HepG2 (cell line): ENCODE measurements at regions not wholly inside any gene's neighbourhood (a gene's known extent, or its start where the extent isn't known, plus 50 kb on each side); places are given as distances from the start of the nearest gene placed in this dataset.

Experiments used
- ATAC-seq: fragments of 200-7000 bp; cut with Tn5 transposase; 3 replicates; pipeline ENCODE4 v1.9.1; 2020; ENCODE audit warnings: mild to moderate bottlenecking, moderate library complexity
- BruUV-seq: library from RNA; stranded (reverse); fragments of 400-500 nt; replicated peaks from 2 replicates; lab custom pipeline; 2021; lab: Mats Ljungman, UMichigan
- CTCF ChIA-PET: fragments of 300-600 bp; formaldehyde crosslinking; extraction: SDS; loops from one replicate; lab custom pipeline; 2021; ENCODE audit warnings: low total read pairs, inconsistent platforms, low intra/inter-chr PET ratio; lab: Yijun Ruan, JAX
- POLR2A ChIA-PET: fragments of 350-600 bp; sonication (Branson Sonifier 250); formaldehyde crosslinking; loops from one replicate; lab custom pipeline; 2020; ENCODE audit warnings: antibody characterized with exemption, inconsistent platforms; lab: Yijun Ruan, JAX
- DNase-seq: peaks from one replicate; pipeline ENCODE4 v3.0.0-alpha.2; 2015; ENCODE audit warnings: low spot score
- FAIRE-seq: peaks from 3 replicates; lab custom pipeline; 2011; peaks lifted over from hg19 to GRCh38; lab: Jason Lieb, UNC
- H2AFZ ChIP-seq: one replicate; pipeline ENCODE4 v1.6.1; 2011; ENCODE audit warnings: low read length, inconsistent platforms
- H3K27ac ChIP-seq: fragments of 300-600 bp; 3 replicates; pipeline ENCODE4 v1.8.0; 2011; ENCODE audit warnings: mixed run types, mild to moderate bottlenecking, mixed read lengths, low read length, inconsistent platforms; ENCODE audit not compliant: insufficient read depth; ENCODE audit errors: extremely low read length
- H3K27me3 ChIP-seq, 2 experiments: fragments of 200-600 bp in 1 of 2; 2 replicates in 1 of 2; 3 replicates in 1 of 2; pipeline versions ENCODE4 v1.6.0 to v1.8.0; 2011; ENCODE audit warnings: low read length in 2 of 2, mild to moderate bottlenecking in 2 of 2, moderate library complexity in 2 of 2, inconsistent platforms in 1 of 2; ENCODE audit not compliant: insufficient read depth in 2 of 2, control insufficient read depth in 1 of 2
- H3K36me3 ChIP-seq, 2 experiments: fragments of 200-600 bp in 1 of 2; replicated peaks in 1 of 2; 2 replicates in 1 of 2; 3 replicates in 1 of 2; pipeline versions ENCODE4 v1.5.1 to v1.8.0; 2011; ENCODE audit warnings: low read length in 2 of 2, inconsistent platforms in 1 of 2; ENCODE audit not compliant: insufficient read depth in 2 of 2, control insufficient read depth in 1 of 2
- H3K4me1 ChIP-seq: 2 replicates; pipeline ENCODE4 v1.5.1; 2012; ENCODE audit warnings: low read length, inconsistent platforms; ENCODE audit not compliant: insufficient read depth
- H3K4me2 ChIP-seq: 2 replicates; pipeline ENCODE4 v1.6.0; 2011; ENCODE audit warnings: low read depth, low read length, inconsistent platforms
- H3K4me3 ChIP-seq, 3 experiments: fragments of 200-600 bp in 1 of 3; sonication (generic), shearing (Covaris generic) in 1 of 3; replicated peaks in 1 of 3; 2 replicates each; pipeline ENCODE4 v1.5.1; 2011 to 2016; ENCODE audit warnings: low read length in 3 of 3, inconsistent platforms in 2 of 3, low read depth in 2 of 3, mild to moderate bottlenecking in 2 of 3, control low read depth in 1 of 3, mixed read lengths in 1 of 3; ENCODE audit not compliant: insufficient read depth in 1 of 3
- H3K79me2 ChIP-seq: one replicate; pipeline ENCODE4 v1.6.1; 2011; ENCODE audit warnings: low read length, inconsistent platforms; ENCODE audit not compliant: insufficient read depth
- H3K9ac ChIP-seq: 2 replicates; pipeline ENCODE4 v1.6.0; 2011; ENCODE audit warnings: mild to moderate bottlenecking, low read depth, low read length, inconsistent platforms; ENCODE audit not compliant: insufficient read depth
- H3K9me3 ChIP-seq: 2 replicates; pipeline ENCODE4 v1.5.1; 2012; ENCODE audit warnings: mild to moderate bottlenecking, low read length
- H4K20me1 ChIP-seq: 2 replicates; pipeline ENCODE4 v1.6.0; 2011; ENCODE audit warnings: inconsistent platforms, mild to moderate bottlenecking, low read length, moderate library complexity; ENCODE audit not compliant: insufficient read depth
- HBP1 ChIP-seq: IDR thresholded peaks from 2 replicates; pipeline ENCODE4 v1.6.1; 2016; ENCODE audit warnings: low read depth, control low read depth
- MAFF ChIP-seq: IDR thresholded peaks from 2 replicates; pipeline ENCODE4 v1.6.1; 2011; ENCODE audit warnings: low read depth, low read length, improper control_type of control experiment
- MAFK ChIP-seq, 2 experiments: IDR thresholded peaks in 1 of 2; conservative IDR thresholded peaks in 1 of 2; 2 replicates each; pipeline ENCODE4 v1.6.1; 2011; ENCODE audit warnings: improper control_type of control experiment in 2 of 2, low read length in 2 of 2
- RARA ChIP-seq: IDR thresholded peaks from 2 replicates; pipeline ENCODE4 v1.6.1; 2016; ENCODE audit warnings: missing genetic modification reagents, missing compliant biosample characterization
- SIN3A ChIP-seq: IDR thresholded peaks from 2 replicates; pipeline ENCODE4 v1.6.1; 2011; ENCODE audit warnings: low read depth, mild to moderate bottlenecking, control low read depth, low read length, borderline replicate concordance
- SMARCC2 ChIP-seq: fragments of 450-650 bp; IDR thresholded peaks from 2 replicates; pipeline ENCODE4 v1.6.1; 2017; ENCODE audit warnings: antibody characterized with exemption, mild to moderate bottlenecking
- ZBTB21 ChIP-seq: sonication (generic); formaldehyde crosslinking; IDR thresholded peaks from 2 replicates; pipeline ENCODE4 v1.4.0; 2020; ENCODE audit warnings: missing genetic modification reagents
- ZBTB7B ChIP-seq: sonication (generic); formaldehyde crosslinking; IDR thresholded peaks from 2 replicates; pipeline ENCODE4 v1.4.0; 2020; ENCODE audit warnings: missing genetic modification reagents
- ZNF17 ChIP-seq: sonication (generic); formaldehyde crosslinking; IDR thresholded peaks from 2 replicates; pipeline ENCODE4 v1.5.0; 2020; ENCODE audit warnings: mild to moderate bottlenecking, missing genetic modification reagents
- ZNF30 ChIP-seq: sonication (generic); formaldehyde crosslinking; IDR thresholded peaks from 2 replicates; pipeline ENCODE4 v1.5.0; 2020; ENCODE audit warnings: mild to moderate bottlenecking, missing genetic modification reagents
- ZNF430 ChIP-seq: sonication (generic); formaldehyde crosslinking; IDR thresholded peaks from 2 replicates; pipeline ENCODE4 v1.9.0; 2021; ENCODE audit warnings: mild to moderate bottlenecking, missing genetic modification reagents
- ZNF577 ChIP-seq: sonication (generic); formaldehyde crosslinking; IDR thresholded peaks from 2 replicates; pipeline ENCODE4 v1.4.0; 2020; ENCODE audit warnings: mild to moderate bottlenecking, low read depth, missing genetic modification reagents, borderline replicate concordance
- ZSCAN12 ChIP-seq: sonication (generic); formaldehyde crosslinking; IDR thresholded peaks from 2 replicates; pipeline ENCODE4 v1.9.0; 2021; ENCODE audit warnings: mild to moderate bottlenecking, missing genetic modification reagents
- WGBS: methylation state at CpG from one replicate; pipeline ENCODE4 v1.1.6; 2017; ENCODE audit warnings: low lambda C conversion rate; 5-methylcytosine and 5-hydroxymethylcytosine counted together
- in situ Hi-C: cut with HindIII; loops from 2 replicates; pipeline ENCODE4 v1.10.0; 2017; ENCODE audit warnings: low pct_unique_long_range_greater_than_20kb; ENCODE audit not compliant: extremely low pct_ligation_motif_present
- intact Hi-C: fragments of 100-400 bp; cut with micrococcal nuclease; formaldehyde crosslinking; loops from one replicate; pipeline ENCODE4 v1.10.0; 2022; ENCODE audit not compliant: unreplicated experiment
- TF ChIP-seq, protein P1 (sequence below): sonication (generic); formaldehyde crosslinking; IDR thresholded peaks from 2 replicates; pipeline ENCODE4 v1.8.0; 2022; ENCODE audit warnings: low read depth, missing genetic modification reagents

- in situ Hi-C loops, result no loop called here
- Histone ChIP-seq H3K4me2 (no peak overlapping the region), H3K4me3 (no peak overlapping the region), H3K36me3 (no peaks in the 10 kb centered on the region), H2AFZ (no peak overlapping the region)
- CTCF ChIA-PET, result no interaction called here
- no peak for DNase-seq
- TF ChIP-seq MAFF, result peak; percentile 64
- TF ChIP-seq SMARCC2, result no peak
- peak; percentile 57 to 77; a peak in 3 of 4 replicates for TF ChIP-seq MAFK (conservative IDR thresholded peaks at IDR 0.05 in 1 of 2, IDR thresholded peaks at IDR 0.05 in 1 of 2; ENCODE audit: low read length in 2 of 2)
- TF ChIP-seq, protein P1, sequence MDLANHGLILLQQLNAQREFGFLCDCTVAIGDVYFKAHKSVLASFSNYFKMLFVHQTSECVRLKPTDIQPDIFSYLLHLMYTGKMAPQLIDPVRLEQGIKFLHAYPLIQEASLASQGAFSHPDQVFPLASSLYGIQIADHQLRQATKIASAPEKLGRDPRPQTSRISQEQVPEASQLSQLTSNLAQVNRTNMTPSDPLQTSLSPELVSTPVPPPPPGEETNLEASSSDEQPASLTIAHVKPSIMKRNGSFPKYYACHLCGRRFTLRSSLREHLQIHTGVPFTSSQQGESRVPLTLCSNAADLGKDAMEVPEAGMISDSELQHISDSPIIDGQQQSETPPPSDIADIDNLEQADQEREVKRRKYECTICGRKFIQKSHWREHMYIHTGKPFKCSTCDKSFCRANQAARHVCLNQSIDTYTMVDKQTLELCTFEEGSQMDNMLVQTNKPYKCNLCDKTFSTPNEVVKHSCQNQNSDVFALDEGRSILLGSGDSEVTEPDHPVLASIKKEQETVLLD (CRISPR knock-in tag), result no peak
- TF ChIP-seq RARA (CRISPR knock-in tag), result no peak
- TF ChIP-seq, all 625 proteins: peak for 2
- FAIRE-seq, result no peak
- WGBS, result 26% methylated on average over 4 of the region's 4 CpGs
- POLR2A ChIA-PET, result no interaction called here
- H3K79me2 ChIP-seq, result no peaks in the 10 kb centered on the region
- no peaks in the 10 kb centered on the region for H3K9me3 ChIP-seq
- no TSS peak for BruUV-seq
- H3K27me3 ChIP-seq, result no peaks in the 10 kb centered on the region
- H3K9ac ChIP-seq, result no peak overlapping the region
- H4K20me1 ChIP-seq, result no peaks in the 10 kb centered on the region
- no peak overlapping the region for H3K27ac ChIP-seq
- 0 out of 2 replicates have a peak, but pooled peaks cover 8% of the 10 kb centered on the region for H3K4me1 ChIP-seq
- intact Hi-C loops, result no loop called here
- no peak for ATAC-seq
Measured at GRCh38 chrX:128438082-128438481, 385.9 kb upstream of the ACTRT1 start.

DNA sequence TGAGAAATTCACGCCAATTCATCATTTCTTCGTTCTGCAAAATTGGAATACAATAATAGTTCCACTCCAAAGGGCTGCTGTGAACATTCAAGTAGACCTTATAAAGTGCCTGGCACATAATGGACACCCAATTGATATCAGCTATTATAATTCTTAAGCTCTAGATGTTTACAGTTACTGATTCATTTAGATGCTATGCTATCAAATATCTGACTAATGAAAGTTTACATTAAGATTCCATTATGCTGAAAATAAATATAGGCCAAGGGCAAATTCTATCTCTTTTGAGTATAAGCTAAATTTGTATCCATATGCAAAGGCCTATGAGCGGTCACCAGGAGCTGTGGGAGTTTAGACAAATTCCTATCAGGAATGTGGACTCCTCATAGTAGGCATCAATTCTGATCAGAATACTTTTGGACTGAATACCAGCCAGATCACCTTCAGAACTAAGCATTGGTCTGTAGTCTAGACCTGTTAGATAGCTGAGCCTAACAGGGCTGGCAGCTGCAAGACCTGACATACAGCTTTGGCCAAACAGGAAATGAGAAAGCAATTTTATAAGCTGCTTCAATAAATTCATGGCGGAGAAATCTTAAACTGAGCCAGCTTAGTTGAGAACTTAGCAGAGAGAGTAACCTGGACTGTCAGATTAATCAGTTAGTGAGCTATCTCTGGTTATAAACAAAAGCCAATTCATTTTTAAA, 384.3 kb upstream of the ACTRT1 start:
- 30% methylated on average over 4 of the region's 4 CpGs for WGBS
- H4K20me1 ChIP-seq, result no peaks in the 10 kb centered on the region
- no peak overlapping the region for H3K4me2 ChIP-seq
- no peak for ATAC-seq
- no peaks in the 10 kb centered on the region for H3K36me3 ChIP-seq
- intact Hi-C loops (no loop called here), in situ Hi-C loops (no loop called here)
- FAIRE-seq, result no peak
- no TSS peak for BruUV-seq
- CTCF ChIA-PET, result no interaction called here
- H3K27ac ChIP-seq, result no peak overlapping the region
- H3K79me2 ChIP-seq, result no peaks in the 10 kb centered on the region
- H3K9ac ChIP-seq, result no peak overlapping the region
- POLR2A ChIA-PET, result no interaction called here
- no peak overlapping the region for H3K4me3 ChIP-seq
- H3K4me1 ChIP-seq, result 0 out of 2 replicates have a peak, but pooled peaks cover 8% of the 10 kb centered on the region
- no peaks in the 10 kb centered on the region for H3K9me3 ChIP-seq
- H3K27me3 ChIP-seq, result no peaks in the 10 kb centered on the region
- DNase-seq, result no peak
- H2AFZ ChIP-seq, result no peak overlapping the region
- no peak for TF ChIP-seq ZNF30 (CRISPR knock-in tag)
- no peak for TF ChIP-seq ZNF577 (CRISPR knock-in tag)
- TF ChIP-seq ZBTB7B (CRISPR knock-in tag), result no peak
- no peak for TF ChIP-seq SIN3A
- TF ChIP-seq HBP1 (CRISPR knock-in tag), result no peak
- TF ChIP-seq ZBTB21 (CRISPR knock-in tag), result no peak
- no peak for TF ChIP-seq ZSCAN12 (CRISPR knock-in tag)
- no peak for TF ChIP-seq SMARCC2
- no peak for TF ChIP-seq ZNF17 (CRISPR knock-in tag)
- no peak for TF ChIP-seq ZNF430
